NCI-H128 (cell line): ENCODE measurements at regions not wholly inside any gene's neighbourhood (a gene's known extent, or its start where the extent isn't known, plus 50 kb on each side); places are given as distances from the start of the nearest gene placed in this dataset.

Experiments
- DNase-seq: peaks from one replicate; lab custom pipeline; 2025; ENCODE audit not compliant: unreplicated experiment; lab: John Stamatoyannopoulos, UW

DNA sequence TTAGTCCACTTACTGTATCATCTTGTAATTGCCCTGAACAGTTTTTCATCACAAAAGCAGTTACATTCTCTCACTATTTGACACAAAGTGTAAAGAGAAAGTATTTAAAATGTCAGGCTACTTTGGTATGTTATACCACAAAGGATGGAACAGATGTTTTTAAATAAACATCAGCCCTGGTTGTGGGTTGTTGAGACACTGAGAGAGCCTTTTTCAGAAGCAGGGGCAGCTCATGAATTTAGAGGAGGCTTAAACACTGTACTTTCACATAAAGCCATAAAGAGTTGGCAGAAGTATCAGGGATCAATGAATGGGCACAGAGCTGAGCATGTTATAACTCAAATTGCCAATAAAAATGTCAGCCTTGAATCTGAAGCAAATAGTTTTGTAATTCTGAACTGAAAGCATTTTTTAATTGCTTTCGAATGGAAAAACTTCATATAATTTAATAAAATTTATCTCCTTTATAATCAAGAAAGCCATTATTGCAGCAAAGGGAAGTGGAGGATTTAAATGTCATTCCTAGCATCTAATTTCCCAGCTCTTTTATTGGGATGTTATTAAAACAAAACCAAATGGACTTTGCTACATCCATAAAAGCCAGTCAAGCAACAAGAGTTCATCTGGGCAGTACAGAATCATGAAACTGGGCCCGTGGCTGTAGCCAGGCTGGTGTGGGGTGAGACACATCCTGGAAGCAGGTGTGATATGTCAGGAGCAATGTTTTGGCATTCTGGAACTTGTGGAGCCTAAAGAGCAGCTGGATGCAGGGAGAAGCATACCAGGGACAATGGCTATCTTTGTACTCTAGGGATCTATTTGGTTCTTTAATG lies 95.1 kb upstream of the NT5C1B start:
- DNase-seq: no peak

GRCh38 chr2:18682681-18683080 lies 93.3 kb upstream of the NT5C1B start:
- no peak for DNase-seq

DNA sequence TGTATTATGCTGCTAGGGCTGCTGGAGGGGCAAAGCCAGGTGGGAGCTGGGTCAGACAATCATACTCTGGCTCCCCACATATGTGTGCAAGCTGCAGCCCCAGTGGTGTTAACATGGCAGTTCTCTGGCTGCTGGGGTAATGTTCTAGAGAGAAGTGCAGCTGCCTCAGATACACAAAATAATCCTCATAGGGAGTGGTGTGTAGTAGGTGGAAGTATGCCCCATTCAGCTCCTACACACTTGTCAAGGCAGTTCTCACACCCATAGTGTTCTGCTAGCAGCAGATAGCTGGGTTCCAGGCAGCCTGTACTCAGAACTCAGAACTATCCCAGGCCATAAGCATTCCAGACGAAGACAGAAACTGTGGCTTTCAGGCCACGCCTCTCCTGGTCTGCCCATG lies 87.9 kb upstream of the NT5C1B start:
- DNase-seq: no peak

DNA sequence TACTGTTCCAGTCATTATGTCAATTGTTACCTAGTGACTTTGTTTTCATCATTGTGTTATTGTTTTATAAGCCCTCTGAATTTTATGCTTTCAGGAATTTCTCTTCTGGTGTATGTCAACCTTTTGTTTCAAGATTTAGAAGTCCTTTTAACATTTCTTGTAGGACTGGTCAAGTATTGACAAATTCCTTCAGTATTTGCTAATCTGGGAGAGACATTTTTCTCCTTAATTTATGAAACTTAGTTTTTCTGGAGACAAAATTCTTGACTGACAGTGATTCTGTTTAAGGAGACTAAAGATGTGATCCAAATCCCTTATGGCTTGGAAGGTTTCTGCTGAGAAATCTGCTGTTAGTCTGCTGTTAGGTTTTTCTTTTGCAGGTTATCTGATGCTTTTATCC lies 84.9 kb upstream of the NT5C1B start:
- DNase-seq: no peak

GRCh38 chr2:18671363-18671762 lies 82.0 kb upstream of the NT5C1B start:
- no peak for DNase-seq

GRCh38 chr2:18668221-18668620 lies 78.9 kb upstream of the NT5C1B start:
- DNase-seq: no peak

DNA sequence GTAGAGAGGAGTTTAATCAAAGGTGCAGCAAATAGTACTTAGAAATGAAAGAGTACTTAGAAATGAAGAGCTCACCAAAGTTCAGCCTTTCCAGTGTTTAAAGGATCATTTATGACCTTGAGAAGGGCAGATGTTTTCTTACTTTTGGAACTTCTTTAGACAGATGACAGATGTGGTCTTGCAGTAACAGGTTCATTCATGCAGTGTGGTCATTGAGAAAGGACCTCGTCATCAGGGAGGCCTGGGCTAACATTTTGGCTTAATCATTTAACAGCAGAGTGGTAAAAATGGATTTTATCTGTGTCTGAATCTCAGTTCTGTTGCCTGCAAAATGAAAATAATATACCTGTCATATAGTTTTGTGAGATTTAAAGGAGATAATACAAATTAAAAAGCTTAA lies 75.1 kb upstream of the NT5C1B start:
- no peak for DNase-seq

DNA sequence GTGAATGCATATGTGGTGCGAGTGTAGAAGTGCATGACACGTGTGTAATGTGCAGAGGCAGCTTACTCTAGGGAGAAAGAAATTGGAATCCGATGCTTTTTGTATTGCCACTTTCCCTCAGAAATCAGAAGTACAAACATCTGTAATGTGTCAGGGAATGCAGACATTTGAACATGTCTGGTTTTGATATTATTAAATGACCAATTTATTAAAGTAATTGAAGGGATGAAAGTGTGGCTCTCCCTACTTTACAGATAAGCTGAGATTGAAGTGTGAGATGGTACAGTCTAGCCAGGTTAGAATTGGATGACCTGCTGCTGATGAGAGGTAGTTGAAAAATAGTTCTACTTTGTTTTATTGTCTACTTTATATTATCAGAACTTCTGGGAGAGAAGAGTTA lies 74.5 kb upstream of the NT5C1B start:
- DNase-seq: no peak

GRCh38 chr2:18662689-18663088 lies 73.3 kb upstream of the NT5C1B start:
- no peak for DNase-seq

- DNase-seq: no peak
Observed at GRCh38 chr2:18659915-18660314, 70.5 kb upstream of the NT5C1B start.

- DNase-seq: no peak
Observed at GRCh38 chr2:18656048-18656447, 66.7 kb upstream of the NT5C1B start.

DNA sequence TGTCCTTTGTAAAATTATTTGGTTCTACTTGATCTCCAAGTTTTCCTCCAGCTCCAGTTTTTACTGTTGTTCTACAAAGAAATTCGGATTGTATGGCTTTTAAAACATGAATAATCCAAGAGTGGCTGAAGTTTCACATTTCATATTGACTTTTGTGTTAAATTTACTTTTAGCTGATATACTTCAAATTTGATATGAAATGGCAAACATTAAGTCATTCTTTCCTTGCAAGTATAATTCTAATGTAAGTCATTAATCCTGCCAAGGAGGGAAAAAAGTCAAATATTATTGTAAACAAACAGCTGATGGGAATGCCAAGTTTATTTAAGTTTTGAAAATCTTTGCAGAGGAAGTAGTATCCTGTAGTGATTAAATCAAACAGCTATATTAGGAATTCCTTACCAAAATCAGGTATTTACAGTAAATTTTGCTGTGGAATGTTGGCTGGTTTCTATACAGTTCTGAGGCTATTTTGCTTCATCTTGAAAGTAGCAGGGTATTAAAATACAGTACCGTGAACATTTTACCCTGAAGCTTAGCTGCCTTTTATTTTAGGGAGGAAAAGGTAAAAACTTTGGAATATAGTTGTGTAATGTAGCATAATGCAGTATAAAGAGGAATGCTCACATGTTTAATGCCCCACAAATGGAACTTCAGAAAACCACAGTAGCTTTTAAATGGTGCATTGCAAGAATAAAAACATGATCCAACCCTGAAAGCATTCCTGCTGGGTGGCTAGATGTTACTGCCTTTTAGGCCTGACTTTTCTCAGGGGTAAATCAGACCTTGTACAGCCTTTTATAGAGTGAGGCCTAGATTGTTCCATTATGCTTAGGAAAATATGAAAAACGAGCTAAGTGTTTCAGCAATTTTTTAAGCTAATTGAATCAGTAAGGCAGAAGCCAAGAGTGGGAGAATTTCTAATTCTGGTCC lies 62.7 kb upstream of the NT5C1B start:
- DNase-seq: no peak

- DNase-seq: no peak
Observed at GRCh38 chr2:18650221-18650620, 60.9 kb upstream of the NT5C1B start.

DNA sequence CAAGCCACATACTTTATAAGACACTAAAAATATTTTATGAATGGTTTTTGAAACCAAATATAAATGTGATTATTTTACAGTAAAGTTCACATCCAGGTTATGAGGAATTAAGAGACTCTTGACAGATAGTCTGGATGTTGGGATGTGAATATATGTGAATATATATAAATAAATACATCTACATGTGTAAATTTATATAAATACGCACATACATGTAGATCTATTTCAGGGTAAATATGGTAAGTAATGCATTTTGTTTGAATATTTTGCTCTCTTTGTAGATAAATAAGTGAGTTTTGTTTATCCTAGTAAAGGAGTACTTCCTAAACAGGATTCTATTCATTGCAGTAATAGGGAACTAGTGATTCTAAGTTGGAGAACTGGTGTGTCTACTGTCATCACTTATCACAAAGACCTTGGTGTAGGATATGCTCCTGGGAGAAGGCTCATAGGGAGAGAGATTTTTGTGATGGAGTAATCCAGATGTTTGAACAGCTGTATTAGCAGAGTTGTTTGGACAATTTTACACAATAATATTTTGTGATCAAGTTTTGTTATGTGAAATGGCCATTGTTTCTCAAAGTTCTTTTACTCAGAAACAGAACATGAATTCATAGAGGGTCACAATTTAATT lies 60.2 kb upstream of the NT5C1B start:
- DNase-seq: no peak

DNA sequence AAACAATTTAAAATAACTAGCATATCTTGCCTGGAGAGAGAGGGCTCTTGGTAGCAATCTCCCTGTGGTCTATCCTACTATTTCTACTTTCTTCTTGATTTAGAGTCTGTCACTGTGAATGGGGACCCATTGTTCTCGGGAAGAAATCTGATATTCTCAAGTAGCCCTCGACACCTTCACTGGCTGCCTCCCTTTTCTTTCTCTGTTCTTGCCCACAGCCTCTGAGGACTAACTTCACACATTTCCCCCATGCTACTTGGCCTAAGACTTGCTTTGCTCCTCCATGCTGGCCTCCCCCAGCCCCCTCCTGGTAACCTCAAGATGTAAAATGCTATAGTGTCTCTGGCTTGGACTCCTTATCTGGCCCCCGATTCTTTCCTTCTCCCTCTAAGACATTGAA lies 58.8 kb upstream of the NT5C1B start:
- DNase-seq: no peak

DNA sequence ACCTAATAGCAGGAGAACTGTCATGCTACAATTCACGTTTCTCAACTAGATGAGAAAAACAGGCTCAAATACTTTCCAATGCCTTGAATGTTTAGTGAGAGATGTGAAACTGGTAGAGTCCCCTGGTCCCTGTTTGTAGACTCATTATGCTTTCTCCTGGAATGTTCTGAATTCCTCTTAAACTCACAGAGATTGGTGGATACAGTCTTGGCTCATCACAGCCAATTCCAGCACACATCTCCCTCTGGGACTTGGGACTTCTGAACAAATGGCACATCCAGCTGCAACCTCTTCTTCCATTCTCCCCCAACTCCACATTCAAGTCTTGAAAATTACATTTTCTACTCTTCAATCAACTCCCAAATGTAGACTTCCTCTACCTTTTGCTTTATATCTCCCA lies 58.4 kb upstream of the NT5C1B start:
- no peak for DNase-seq

DNA sequence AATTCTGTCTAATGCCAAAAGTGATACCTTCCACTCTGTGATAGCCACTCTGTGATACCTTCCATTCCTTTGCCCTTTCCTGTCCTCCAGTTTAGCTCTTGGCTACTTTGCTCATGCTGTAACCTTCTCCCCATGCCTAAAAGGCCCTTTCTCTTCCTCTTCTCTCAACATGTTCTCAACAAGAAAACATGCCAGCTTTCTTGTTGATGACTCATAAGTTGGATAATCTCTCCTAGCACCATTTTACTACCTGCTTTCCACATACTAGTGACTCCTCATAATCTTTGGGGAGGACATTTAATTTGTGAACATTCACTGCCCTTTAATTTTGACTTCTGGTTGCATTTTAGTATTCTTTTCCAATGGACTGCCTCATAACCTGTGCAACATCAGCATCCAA lies 55.9 kb upstream of the NT5C1B start:
- DNase-seq: no peak

DNA sequence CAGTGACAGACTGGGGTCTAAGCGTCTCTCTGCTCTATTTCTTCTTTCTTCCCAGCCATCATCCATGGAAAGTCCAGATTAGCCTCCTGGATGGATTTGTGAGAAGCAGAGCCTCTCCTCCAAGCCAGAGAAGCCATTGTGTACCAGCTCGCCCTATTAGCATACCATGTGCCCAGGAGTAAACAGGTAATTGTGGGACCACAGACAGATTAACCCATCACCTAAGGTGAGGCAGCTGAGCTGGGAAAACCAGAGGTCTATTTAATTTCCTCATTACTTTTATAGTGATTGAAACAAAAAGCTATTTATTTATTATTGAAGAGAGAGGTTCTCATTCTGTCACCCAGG lies 54.7 kb upstream of the NT5C1B start:
- no peak for DNase-seq

- no peak for DNase-seq
Observed at GRCh38 chr2:18643326-18644114, 54.2 kb upstream of the NT5C1B start.

DNA sequence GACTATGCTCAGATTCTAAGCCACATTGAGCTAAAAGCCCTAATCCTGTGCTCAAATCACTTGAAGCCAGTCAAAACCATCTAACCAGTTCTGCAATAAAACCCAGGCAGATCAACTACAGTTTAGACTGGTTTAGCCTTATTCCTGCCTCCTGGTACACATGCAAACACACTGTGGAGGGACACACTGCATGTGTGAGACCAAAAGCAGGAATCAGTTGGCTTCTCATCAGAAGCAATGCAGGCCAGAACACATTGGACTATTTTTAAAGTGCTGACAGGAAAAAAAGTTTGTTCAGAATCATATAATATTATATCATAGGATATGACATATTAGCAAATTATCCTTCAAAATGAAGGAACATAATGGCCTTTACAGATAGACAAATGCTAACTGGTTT lies 52.5 kb upstream of the NT5C1B start:
- DNase-seq: no peak
